Body of pancreas (tissue), 4 donors: ENCODE measurements at regions not wholly inside any gene's neighbourhood (a gene's known extent, or its start where the extent isn't known, plus 50 kb on each side); places are given as distances from the start of the nearest gene placed in this dataset.
A peak's percentile ranks its signal among the peaks of the same experiment; 100 is the strongest.

Experiments used
- ATAC-seq: fragments of 150-250 bp; one replicate; pipeline ENCODE4 v1.9.1; 2016
- DNase-seq, 4 donors: peaks; one replicate each; pipeline ENCODE4 v3.0.0-alpha.2; 2019
- H3K27ac ChIP-seq, 4 donors: fragments of 200-600 bp; sonication (generic); 1 replicate in 3 of 4; 2 replicates in 1 of 4; pipeline versions ENCODE4 v1.5.1 to v1.6.1; 2016 to 2019; ENCODE audit warnings: mild to moderate bottlenecking in 1 of 4, mixed read lengths in 1 of 4, moderate library complexity in 1 of 4
- H3K27me3 ChIP-seq, 2 donors: fragments of 200-600 bp; sonication (generic); one replicate each; pipeline ENCODE4 v1.6.0; 2016; ENCODE audit warnings: mild to moderate bottlenecking in 1 of 2
- H3K36me3 ChIP-seq, 2 donors: fragments of 200-600 bp; sonication (generic); replicated peaks in 1 of 2; 2 replicates each; pipeline ENCODE4 v1.5.1; 2016; ENCODE audit warnings: low read depth in 2 of 2; ENCODE audit not compliant: insufficient read depth in 1 of 2
- H3K4me1 ChIP-seq: fragments of 200-600 bp; sonication (generic); one replicate; pipeline ENCODE4 v1.6.0; 2016
- H3K4me3 ChIP-seq, 2 donors: fragments of 200-600 bp; sonication (generic); 1 replicate in 1 of 2; 2 replicates in 1 of 2; pipeline ENCODE4 v1.5.1; 2016 to 2019
- H3K9me3 ChIP-seq, 3 donors: fragments of 200-600 bp; sonication (generic); 1 replicate in 2 of 3; 2 replicates in 1 of 3; pipeline ENCODE4 v1.5.1; 2016
- POLR2A ChIP-seq, 3 donors: fragments of 450-650 bp; IDR thresholded peaks; one replicate each; pipeline ENCODE4 v1.6.1; 2016; ENCODE audit warnings: antibody characterized with exemption in 3 of 3, mild to moderate bottlenecking in 2 of 3
- WGBS, 2 donors: methylation state at CpG; one replicate each; pipeline ENCODE4 v1.1.5; 2017; 5-methylcytosine and 5-hydroxymethylcytosine counted together
- intact Hi-C: fragments of 100-400 bp; cut with DNase I; formaldehyde crosslinking; loops from one replicate; pipeline ENCODE4 v1.15.1; 2023
- TF ChIP-seq, protein P1 (sequence below), 7 experiments: fragments of 450-650 bp in 4 of 7; fragments of 200-600 bp in 3 of 7; sonication (generic) in 3 of 7; IDR thresholded peaks; one replicate each; pipeline ENCODE4 v1.5.1; 2016 to 2019; ENCODE audit warnings: antibody characterized with exemption in 7 of 7

DNA sequence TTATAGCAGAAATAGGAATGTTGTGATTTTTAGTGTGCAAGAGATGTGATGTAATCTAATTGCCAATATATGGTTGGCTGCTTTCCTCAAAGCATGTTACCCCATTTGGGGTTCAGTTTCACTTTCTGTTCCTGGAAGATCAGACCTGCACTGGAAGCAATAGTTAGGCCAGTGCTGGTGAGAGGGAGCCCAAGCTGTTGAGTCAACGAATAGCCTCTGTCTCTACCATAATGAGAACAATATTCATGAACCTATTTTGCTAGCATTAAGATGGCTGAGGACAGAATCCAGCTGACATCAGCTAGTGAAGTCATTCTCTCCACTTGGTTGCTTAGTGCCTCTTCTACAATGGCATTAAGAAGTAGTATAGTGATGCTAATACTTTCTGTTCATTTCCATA lies 379.9 kb upstream of the DCN start:
- H3K4me1 ChIP-seq: peaks cover 9% of the 10 kb centered on the region
- DNase-seq (no peak), ATAC-seq (no peak)
- H3K27ac ChIP-seq: no peak overlapping the region
- 57 to 79% methylated on average over 1 of the region's 1 CpG for WGBS, 2 donors
- H3K9me3 ChIP-seq: no peaks in the 10 kb centered on the region
- TF ChIP-seq, protein P1, sequence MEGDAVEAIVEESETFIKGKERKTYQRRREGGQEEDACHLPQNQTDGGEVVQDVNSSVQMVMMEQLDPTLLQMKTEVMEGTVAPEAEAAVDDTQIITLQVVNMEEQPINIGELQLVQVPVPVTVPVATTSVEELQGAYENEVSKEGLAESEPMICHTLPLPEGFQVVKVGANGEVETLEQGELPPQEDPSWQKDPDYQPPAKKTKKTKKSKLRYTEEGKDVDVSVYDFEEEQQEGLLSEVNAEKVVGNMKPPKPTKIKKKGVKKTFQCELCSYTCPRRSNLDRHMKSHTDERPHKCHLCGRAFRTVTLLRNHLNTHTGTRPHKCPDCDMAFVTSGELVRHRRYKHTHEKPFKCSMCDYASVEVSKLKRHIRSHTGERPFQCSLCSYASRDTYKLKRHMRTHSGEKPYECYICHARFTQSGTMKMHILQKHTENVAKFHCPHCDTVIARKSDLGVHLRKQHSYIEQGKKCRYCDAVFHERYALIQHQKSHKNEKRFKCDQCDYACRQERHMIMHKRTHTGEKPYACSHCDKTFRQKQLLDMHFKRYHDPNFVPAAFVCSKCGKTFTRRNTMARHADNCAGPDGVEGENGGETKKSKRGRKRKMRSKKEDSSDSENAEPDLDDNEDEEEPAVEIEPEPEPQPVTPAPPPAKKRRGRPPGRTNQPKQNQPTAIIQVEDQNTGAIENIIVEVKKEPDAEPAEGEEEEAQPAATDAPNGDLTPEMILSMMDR (IDR thresholded peaks at IDR 0.05): no peak
- no peak for TF ChIP-seq POLR2A (IDR thresholded peaks at IDR 0.05)
- no peaks in the 10 kb centered on the region for H3K36me3 ChIP-seq
- intact Hi-C loops: no loop called here
- H3K4me3 ChIP-seq: no peak overlapping the region
- no peaks in the 10 kb centered on the region for H3K27me3 ChIP-seq

DNA sequence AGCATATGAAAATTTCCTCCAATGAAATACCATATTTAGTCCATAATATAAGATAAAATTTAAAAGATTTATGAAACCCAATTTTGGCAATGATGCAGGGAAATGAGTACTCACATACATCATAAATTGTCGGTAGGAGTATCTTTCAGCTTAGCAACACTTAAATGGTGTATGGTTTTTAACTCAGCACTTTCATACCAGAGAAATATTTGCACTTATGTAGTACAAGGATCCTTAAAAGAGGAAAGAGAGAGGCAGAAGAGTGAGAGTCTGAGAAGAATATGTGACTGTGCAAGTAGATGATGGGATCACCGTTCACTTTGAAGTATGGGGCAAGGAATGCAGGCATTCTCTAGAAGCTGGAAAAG lies 379.3 kb upstream of the DCN start:
- no peak overlapping the region for H3K27ac ChIP-seq
- H3K4me1 ChIP-seq: peaks cover 9% of the 10 kb centered on the region
- no peak for TF ChIP-seq POLR2A (IDR thresholded peaks at IDR 0.05)
- TF ChIP-seq, protein P1 (IDR thresholded peaks at IDR 0.05): no peak
- H3K27me3 ChIP-seq: no peaks in the 10 kb centered on the region
- no peaks in the 10 kb centered on the region for H3K9me3 ChIP-seq
- no peak overlapping the region for H3K4me3 ChIP-seq
- WGBS, 2 donors: 75 to 88% methylated on average over 2 of the region's 2 CpGs
- no peak for ATAC-seq
- no peaks in the 10 kb centered on the region for H3K36me3 ChIP-seq
- DNase-seq: no peak
- intact Hi-C loops: no loop called here

DNA sequence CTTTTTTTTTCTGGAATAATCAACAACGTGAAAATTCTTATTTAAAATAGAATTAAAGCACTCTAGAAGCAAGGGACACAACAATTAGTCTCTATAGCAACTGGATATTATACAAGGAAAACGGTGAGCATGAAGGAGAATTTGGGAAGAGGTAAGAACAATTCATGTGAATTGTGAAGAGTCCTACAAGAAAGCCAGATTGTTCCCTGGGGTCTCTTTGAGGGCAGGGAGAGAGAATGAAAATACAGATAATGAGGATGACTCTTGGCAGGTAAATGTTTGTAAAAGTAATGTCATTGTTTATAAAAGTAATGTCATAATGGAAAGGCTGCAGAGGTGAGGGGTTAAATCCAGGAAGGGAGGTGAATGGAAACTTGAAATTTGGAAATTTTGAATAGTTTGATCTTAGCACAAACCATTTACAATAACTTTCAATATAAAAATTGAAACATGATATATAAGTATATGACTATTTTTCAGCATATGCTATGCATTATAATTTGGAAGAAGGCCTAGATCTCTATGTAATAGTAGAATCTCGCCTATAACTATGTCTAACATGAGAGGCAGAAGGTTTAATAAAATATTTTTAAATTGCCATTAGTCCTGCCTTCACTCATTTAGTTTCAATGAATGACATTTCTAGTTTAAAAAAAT lies 378.8 kb upstream of the DCN start:
- Histone ChIP-seq H3K27ac (no peak overlapping the region), H3K27me3 (no peaks in the 10 kb centered on the region), H3K4me3 (no peak overlapping the region), H3K9me3 (no peaks in the 10 kb centered on the region), H3K36me3 (no peaks in the 10 kb centered on the region), H3K4me1 (peaks cover 9% of the 10 kb centered on the region)
- TF ChIP-seq, protein P1 (IDR thresholded peaks at IDR 0.05): no peak
- TF ChIP-seq POLR2A (IDR thresholded peaks at IDR 0.05): no peak
- DNase-seq (no peak), ATAC-seq (no peak)
- intact Hi-C loops: no loop called here
- WGBS, 2 donors: 61 to 64% methylated on average over 3 of the region's 3 CpGs

DNA sequence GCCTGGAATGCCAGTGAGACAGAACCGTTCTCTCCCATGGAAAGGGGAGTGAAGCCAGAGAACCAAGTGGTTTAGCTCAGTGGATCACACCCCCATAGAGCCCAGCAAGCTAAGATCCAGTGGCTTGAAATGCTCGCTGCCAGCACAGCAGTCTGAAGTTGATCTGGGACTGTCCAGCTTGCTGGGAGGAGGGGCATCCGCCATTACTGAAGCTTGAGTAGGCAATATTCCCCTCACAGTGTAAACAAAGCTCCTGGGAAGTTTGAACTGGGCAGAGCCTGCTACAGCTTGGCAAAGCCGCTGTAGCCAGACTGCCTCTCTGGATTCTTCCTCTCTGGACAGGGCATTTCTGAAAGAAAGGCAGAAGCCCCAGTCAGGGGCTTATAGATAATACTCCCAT lies 374.3 kb upstream of the DCN start:
- no peak overlapping the region for H3K4me3 ChIP-seq
- DNase-seq (peak in 1 of 4 donors; percentile 14), ATAC-seq (no peak)
- TF ChIP-seq, protein P1 (IDR thresholded peaks at IDR 0.05): no peak
- TF ChIP-seq POLR2A (IDR thresholded peaks at IDR 0.05): no peak
- intact Hi-C loops: no loop called here
- H3K27me3 ChIP-seq: no peaks in the 10 kb centered on the region
- H3K4me1 ChIP-seq: no peaks in the 10 kb centered on the region
- no peaks in the 10 kb centered on the region for H3K9me3 ChIP-seq
- H3K27ac ChIP-seq: no peak overlapping the region
- H3K36me3 ChIP-seq: no peaks in the 10 kb centered on the region
- WGBS, 2 donors: 71 to 76% methylated on average over 3 to 4 of the region's 4 CpGs
